ENCODE measurements at regions not wholly inside any gene's neighbourhood (a gene's known extent, or its start where the extent isn't known, plus 50 kb on each side); places are given as distances from the start of the nearest gene placed in this dataset.
"Not testable (repeated sequence)": the region's sequence is repeated elsewhere in the genome, so short reads cannot be mapped to it uniquely, and the experiment has no call there.

GRCh38 chr3:130151555-130151954 is 69.9 kb downstream of the ALG1L2 start:
- not testable (repeated sequence) for DNase-seq (ENCODE audit: low read depth)

- DNase-seq (ENCODE audit: low read depth): not testable (repeated sequence)
Observed at GRCh38 chr3:130153247-130153646, 71.6 kb downstream of the ALG1L2 start.

GRCh38 chr3:130155464-130155863 is 73.8 kb downstream of the ALG1L2 start:
- DNase-seq (ENCODE audit: low read depth): not testable (repeated sequence)

- DNase-seq (ENCODE audit: low read depth): not testable (repeated sequence)
Observed at GRCh38 chr3:130166856-130167255, 85.2 kb downstream of the ALG1L2 start.

- DNase-seq (ENCODE audit: low read depth): not testable (repeated sequence)
Observed at GRCh38 chr3:130175195-130175594, 93.6 kb downstream of the ALG1L2 start.

GRCh38 chr3:130176476-130177256 is 95.0 kb downstream of the ALG1L2 start:
- not testable (repeated sequence) for DNase-seq (ENCODE audit: low read depth)

- not testable (repeated sequence) for DNase-seq (ENCODE audit: low read depth)
Observed at GRCh38 chr3:130178835-130179234, 97.2 kb downstream of the ALG1L2 start.

- DNase-seq (ENCODE audit: low read depth): not testable (repeated sequence)
Observed at GRCh38 chr3:130179353-130179970, 97.8 kb downstream of the ALG1L2 start.

GRCh38 chr3:130182475-130182874 is 100.8 kb downstream of the ALG1L2 start:
- not testable (repeated sequence) for DNase-seq (ENCODE audit: low read depth)

- DNase-seq (ENCODE audit: low read depth): not testable (repeated sequence)
Observed at GRCh38 chr3:130183689-130184088, 102.1 kb downstream of the ALG1L2 start.

GRCh38 chr3:130184152-130185024 is 102.8 kb downstream of the ALG1L2 start:
- DNase-seq (ENCODE audit: low read depth): not testable (repeated sequence)

GRCh38 chr3:130201272-130201671 is 119.6 kb downstream of the ALG1L2 start:
- DNase-seq (ENCODE audit: low read depth): not testable (repeated sequence)

GRCh38 chr3:130203633-130204032 is 122.0 kb downstream of the ALG1L2 start:
- DNase-seq (ENCODE audit: low read depth): not testable (repeated sequence)

GRCh38 chr3:130227540-130227939 is 117.9 kb upstream of the COL6A5 start:
- DNase-seq (ENCODE audit: low read depth): no peak

GRCh38 chr3:130242850-130243569 is 102.5 kb upstream of the COL6A5 start:
- peak; percentile 12 for DNase-seq (ENCODE audit: low read depth)

GRCh38 chr3:130243808-130244207 is 101.7 kb upstream of the COL6A5 start:
- DNase-seq (ENCODE audit: low read depth): no peak

GRCh38 chr3:130250982-130251381 is 94.5 kb upstream of the COL6A5 start:
- no peak for DNase-seq (ENCODE audit: low read depth)

- no peak for DNase-seq (ENCODE audit: low read depth)
Observed at GRCh38 chr3:130255442-130255841, 90.0 kb upstream of the COL6A5 start.

- no peak for DNase-seq (ENCODE audit: low read depth)
Observed at GRCh38 chr3:130256821-130257340, 88.6 kb upstream of the COL6A5 start.

GRCh38 chr3:130258532-130258952 is 86.9 kb upstream of the COL6A5 start:
- peak; percentile 28 for DNase-seq (ENCODE audit: low read depth)

- no peak for DNase-seq (ENCODE audit: low read depth)
Observed at GRCh38 chr3:130259166-130259874, 86.2 kb upstream of the COL6A5 start.
